Daoy (cell line): ENCODE measurements at regions not wholly inside any gene's neighbourhood (a gene's known extent, or its start where the extent isn't known, plus 50 kb on each side); places are given as distances from the start of the nearest gene placed in this dataset.
A peak's percentile ranks its signal among the peaks of the same experiment; 100 is the strongest.

Experiments used
- DNase-seq: peaks from one replicate; pipeline ENCODE4 v3.0.0-alpha.2; 2015; ENCODE audit warnings: low read depth

GRCh38 chr9:135239100-135239768 is 151.8 kb downstream of the OLFM1 start:
- DNase-seq, result no peak

- no peak for DNase-seq
Observed at GRCh38 chr9:135239769-135240141, 152.3 kb downstream of the OLFM1 start.

GRCh38 chr9:135240222-135240621 is 152.8 kb downstream of the OLFM1 start:
- no peak for DNase-seq

- DNase-seq, result peak; percentile 35
Observed at GRCh38 chr9:135240871-135241311, 153.4 kb downstream of the OLFM1 start.

GRCh38 chr9:135241381-135242048 is 154.0 kb downstream of the OLFM1 start:
- peak; percentile 46 for DNase-seq

GRCh38 chr9:135242049-135242396 is 154.6 kb downstream of the OLFM1 start:
- no peak for DNase-seq

- no peak for DNase-seq
Observed at GRCh38 chr9:135242406-135242805, 154.9 kb downstream of the OLFM1 start.

- DNase-seq, result peak; percentile 75
Observed at GRCh38 chr9:135243201-135244190, 156.0 kb downstream of the OLFM1 start.

- DNase-seq, result peak; percentile 36
Observed at GRCh38 chr9:135244271-135245221, 157.1 kb downstream of the OLFM1 start.

GRCh38 chr9:135245482-135246247 is 158.2 kb downstream of the OLFM1 start:
- DNase-seq, result no peak

- DNase-seq, result no peak
Observed at GRCh38 chr9:135246248-135247205, 159.1 kb downstream of the OLFM1 start.

GRCh38 chr9:135247227-135247930 is 159.9 kb downstream of the OLFM1 start:
- peak; percentile 51 for DNase-seq

- peak; percentile 70 for DNase-seq
Observed at GRCh38 chr9:135248111-135248510, 160.6 kb downstream of the OLFM1 start.

GRCh38 chr9:135248721-135249120 is 161.3 kb downstream of the OLFM1 start:
- no peak for DNase-seq

GRCh38 chr9:135249191-135249590 is 161.7 kb downstream of the OLFM1 start:
- DNase-seq, result no peak

GRCh38 chr9:135249711-135250110 is 162.2 kb downstream of the OLFM1 start:
- DNase-seq, result no peak

GRCh38 chr9:135251331-135251761 is 163.9 kb downstream of the OLFM1 start:
- DNase-seq, result no peak

- DNase-seq, result no peak
Observed at GRCh38 chr9:135251996-135252760, 164.7 kb downstream of the OLFM1 start.
